Muscle of leg (tissue), 3 donors: ENCODE measurements at regions not wholly inside any gene's neighbourhood (a gene's known extent, or its start where the extent isn't known, plus 50 kb on each side); places are given as distances from the start of the nearest gene placed in this dataset.
"Not testable (repeated sequence)": the region's sequence is repeated elsewhere in the genome, so short reads cannot be mapped to it uniquely, and the experiment has no call there.

ENCODE experiments used
- DNase-seq: peaks from one replicate; pipeline ENCODE4 v3.0.0; 2013
- H3K27ac ChIP-seq: one replicate; pipeline ENCODE4 v1.5.1; 2013; ENCODE audit warnings: mild to moderate bottlenecking, low read length, control low read depth
- H3K27me3 ChIP-seq: one replicate; pipeline ENCODE4 v1.6.1; 2013; ENCODE audit warnings: low read length; ENCODE audit not compliant: control insufficient read depth, insufficient read depth
- H3K36me3 ChIP-seq: one replicate; pipeline ENCODE4 v1.6.1; 2013; ENCODE audit warnings: low read length; ENCODE audit not compliant: control insufficient read depth, insufficient read depth
- H3K4me1 ChIP-seq: one replicate; pipeline ENCODE4 v1.6.1; 2013; ENCODE audit warnings: low read length; ENCODE audit not compliant: control insufficient read depth, insufficient read depth
- H3K4me3 ChIP-seq: one replicate; pipeline ENCODE4 v1.5.1; 2013; ENCODE audit warnings: low read length, control low read depth
- H3K9me3 ChIP-seq: replicated peaks from 2 replicates; pipeline ENCODE4 v1.6.1; 2013; ENCODE audit warnings: low read depth, low read length; ENCODE audit not compliant: control insufficient read depth
- WGBS: methylation state at CpG from one replicate; pipeline ENCODE4 v1.1.5; 2013; ENCODE audit warnings: missing lambda C conversion rate; ENCODE audit not compliant: insufficient coverage; 5-methylcytosine and 5-hydroxymethylcytosine counted together

GRCh38 chr16:54985156-54985555, 54.5 kb downstream of the IRX5 start:
- H3K9me3 ChIP-seq, result no peaks in the 10 kb centered on the region
- DNase-seq, result no peak
- H3K4me1 ChIP-seq, result peaks cover 2% of the 10 kb centered on the region
- H3K27ac ChIP-seq, result no peak overlapping the region
- no peak overlapping the region for H3K4me3 ChIP-seq
- H3K27me3 ChIP-seq, result no peaks in the 10 kb centered on the region
- 67% methylated on average over 5 of the region's 9 CpGs for WGBS
- no peaks in the 10 kb centered on the region for H3K36me3 ChIP-seq

GRCh38 chr16:54985668-54986067, 55.0 kb downstream of the IRX5 start:
- 42% methylated on average over 1 of the region's 3 CpGs for WGBS
- H3K4me1 ChIP-seq, result peaks cover 2% of the 10 kb centered on the region
- no peak overlapping the region for H3K27ac ChIP-seq
- H3K27me3 ChIP-seq, result no peaks in the 10 kb centered on the region
- H3K36me3 ChIP-seq, result no peaks in the 10 kb centered on the region
- H3K4me3 ChIP-seq, result no peak overlapping the region
- DNase-seq, result no peak
- no peaks in the 10 kb centered on the region for H3K9me3 ChIP-seq

GRCh38 chr16:54986409-54986808, 55.7 kb downstream of the IRX5 start:
- Histone ChIP-seq H3K9me3 (no peaks in the 10 kb centered on the region), H3K27me3 (no peaks in the 10 kb centered on the region), H3K4me3 (no peak overlapping the region), H3K36me3 (no peaks in the 10 kb centered on the region), H3K4me1 (peaks cover 2% of the 10 kb centered on the region), H3K27ac (no peak overlapping the region)
- no peak for DNase-seq
- 69% methylated on average over 6 of the region's 8 CpGs for WGBS

- H3K4me3 ChIP-seq, result no peak overlapping the region
- H3K9me3 ChIP-seq, result no peaks in the 10 kb centered on the region
- peaks cover 2% of the 10 kb centered on the region for H3K4me1 ChIP-seq
- DNase-seq, result no peak
- WGBS, result 59% methylated on average over 4 of the region's 14 CpGs
- no peak overlapping the region for H3K27ac ChIP-seq
- H3K27me3 ChIP-seq, result no peaks in the 10 kb centered on the region
- H3K36me3 ChIP-seq, result no peaks in the 10 kb centered on the region
These were observed 56.4 kb downstream of the IRX5 start for GRCh38 chr16:54987081-54987480.

GRCh38 chr16:54991525-54991924, 60.9 kb downstream of the IRX5 start:
- Histone ChIP-seq H3K4me3 (no peak overlapping the region), H3K36me3 (no peaks in the 10 kb centered on the region), H3K27me3 (no peaks in the 10 kb centered on the region), H3K4me1 (no peaks in the 10 kb centered on the region), H3K27ac (no peak overlapping the region), H3K9me3 (no peaks in the 10 kb centered on the region)
- DNase-seq, result no peak
- no CpG with 5 or more reads among the region's 3 CpGs for WGBS

GRCh38 chr16:54991946-54992345, 61.3 kb downstream of the IRX5 start:
- not testable (repeated sequence) for DNase-seq, H3K9me3 ChIP-seq, H3K27me3 ChIP-seq, H3K4me3 ChIP-seq, H3K4me1 ChIP-seq, H3K27ac ChIP-seq, H3K36me3 ChIP-seq
- WGBS, result 91% methylated on average over 3 of the region's 4 CpGs

GRCh38 chr16:54993106-54993895, 62.6 kb downstream of the IRX5 start:
- WGBS, result no CpG with 5 or more reads among the region's 2 CpGs
- no peak overlapping the region for H3K4me3 ChIP-seq
- peaks cover 9% of the 10 kb centered on the region for H3K27me3 ChIP-seq
- H3K4me1 ChIP-seq, result no peaks in the 10 kb centered on the region
- no peaks in the 10 kb centered on the region for H3K9me3 ChIP-seq
- DNase-seq, result no peak
- H3K27ac ChIP-seq, result no peak overlapping the region
- no peaks in the 10 kb centered on the region for H3K36me3 ChIP-seq

GRCh38 chr16:54996186-54996585, 65.5 kb downstream of the IRX5 start:
- H3K36me3 ChIP-seq, result no peaks in the 10 kb centered on the region
- H3K4me1 ChIP-seq, result no peaks in the 10 kb centered on the region
- peaks cover 10% of the 10 kb centered on the region for H3K27me3 ChIP-seq
- H3K9me3 ChIP-seq, result no peaks in the 10 kb centered on the region
- peak; percentile 13 for DNase-seq
- WGBS, result no CpG with 5 or more reads among the region's 7 CpGs
- H3K27ac ChIP-seq, result no peak overlapping the region
- H3K4me3 ChIP-seq, result no peak overlapping the region

- H3K9me3 ChIP-seq, result no peaks in the 10 kb centered on the region
- H3K4me1 ChIP-seq, result no peaks in the 10 kb centered on the region
- peaks cover 13% of the 10 kb centered on the region for H3K27me3 ChIP-seq
- H3K27ac ChIP-seq, result no peak overlapping the region
- DNase-seq, result no peak
- H3K36me3 ChIP-seq, result no peaks in the 10 kb centered on the region
- H3K4me3 ChIP-seq, result no peak overlapping the region
- no CpG with 5 or more reads among the region's 1 CpG for WGBS
These were observed 68.2 kb downstream of the IRX5 start for GRCh38 chr16:54998834-54999233.

- Histone ChIP-seq H3K27me3 (peaks cover 13% of the 10 kb centered on the region), H3K36me3 (no peaks in the 10 kb centered on the region), H3K4me3 (no peak overlapping the region), H3K4me1 (no peaks in the 10 kb centered on the region), H3K9me3 (no peaks in the 10 kb centered on the region), H3K27ac (no peak overlapping the region)
- 35% methylated on average over 11 of the region's 11 CpGs for WGBS
- DNase-seq, result no peak
These were observed 68.8 kb downstream of the IRX5 start for GRCh38 chr16:54999481-54999880.

GRCh38 chr16:55000595-55000994, 69.9 kb downstream of the IRX5 start:
- Histone ChIP-seq H3K4me1 (no peaks in the 10 kb centered on the region), H3K36me3 (no peaks in the 10 kb centered on the region), H3K4me3 (no peak overlapping the region), H3K9me3 (no peaks in the 10 kb centered on the region), H3K27ac (no peak overlapping the region), H3K27me3 (peaks cover 13% of the 10 kb centered on the region)
- no peak for DNase-seq
- 73% methylated on average over 4 of the region's 4 CpGs for WGBS
